Pancreas (tissue), 10 donors: ENCODE measurements at regions not wholly inside any gene's neighbourhood (a gene's known extent, or its start where the extent isn't known, plus 50 kb on each side); places are given as distances from the start of the nearest gene placed in this dataset.

Source experiments
- ATAC-seq, 4 donors: fragments of 200-7000 bp; cut with Tn5 transposase; one replicate each; pipeline versions ENCODE4 v1.8.0 to v1.9.1; 2020; ENCODE audit warnings: mild to moderate bottlenecking in 4 of 4, moderate library complexity in 4 of 4
- DNase-seq, 6 donors: peaks; one replicate each; pipeline ENCODE4 v3.0.0-alpha.2; 2020
- FAIRE-seq: peaks from 2 replicates; lab custom pipeline; 2012; peaks lifted over from hg19 to GRCh38; lab: Jason Lieb, UNC
- H3K27ac ChIP-seq, 4 donors: fragments of 200-600 bp; sonication (generic); 1 replicate in 3 of 4; 2 replicates in 1 of 4; pipeline versions ENCODE4 v1.5.0 to v1.8.0; 2020
- H3K27me3 ChIP-seq, 4 donors: fragments of 200-600 bp; one replicate each; pipeline ENCODE4 v1.8.0; 2021
- H3K36me3 ChIP-seq, 3 donors: fragments of 200-600 bp; sonication (generic) in 1 of 3; one replicate each; pipeline versions ENCODE4 v1.5.0 to v1.8.0; 2020 to 2021
- H3K4me1 ChIP-seq, 3 donors: fragments of 200-600 bp; one replicate each; pipeline ENCODE4 v1.8.0; 2021
- H3K4me3 ChIP-seq, 4 donors: fragments of 200-600 bp; sonication (generic) in 2 of 4; one replicate each; pipeline versions ENCODE4 v1.5.0 to v1.8.0; 2020 to 2021
- H3K9me3 ChIP-seq, 4 donors: fragments of 200-600 bp; one replicate each; pipeline ENCODE4 v1.8.0; 2021
- CTCF ChIP-seq, 4 donors: fragments of 200-600 bp; sonication (generic) in 3 of 4; IDR thresholded peaks; one replicate each; pipeline versions ENCODE4 v1.5.0 to v1.8.0; 2021; ENCODE audit warnings: antibody characterized with exemption in 4 of 4
- WGBS, 2 donors: extraction: QIAGEN DNeasy Blood & Tissue Kit; methylation state at CpG; one replicate each; pipeline ENCODE4 v1.1.7; 2013; 5-methylcytosine and 5-hydroxymethylcytosine counted together
- intact Hi-C, 3 donors: fragments of 100-400 bp; cut with DNase I; formaldehyde crosslinking; loops; one replicate each; pipeline versions ENCODE4 v1.11.1 to v1.14.2; 2022
- donor health status: healthy with polysubstance abuse.
- donor health status: DM: no; HTN: no; CAD: no; lungs with moderate emphysema.
- donor health status: DM: no; HTN: no; CAD: no.
- donor health status: control.
- donor health status: control.
- donor health status: Bipolar disorder and iron deficiency.
- donor health status: DM: yes; HTN: yes; CAD: no.
- donor health status: DM: no; HTN: no; CAD: no.
- donor health status: DM: no; HTN: no; CAD: no.
- donor health status: DM: yes; HTN: yes; CAD: no.

- no peak overlapping the region for H3K4me3 ChIP-seq
- no peaks in the 10 kb centered on the region for H3K4me1 ChIP-seq
- FAIRE-seq (no peak), DNase-seq (no peak), ATAC-seq (no peak)
- no peaks in the 10 kb centered on the region for H3K36me3 ChIP-seq
- no peak for TF ChIP-seq CTCF (IDR thresholded peaks at IDR 0.05)
- H3K9me3 ChIP-seq: no peaks in the 10 kb centered on the region
- H3K27ac ChIP-seq: no peak overlapping the region
- WGBS, 2 donors: 33 to 43% methylated on average over 5 of the region's 5 CpGs
- H3K27me3 ChIP-seq: peaks cover 0 to 4% (median 0%) of the 10 kb centered on the region in 4 donors
- intact Hi-C loops: no loop called here
Observed at GRCh38 chr18:27577752-27578151, 392.6 kb upstream of the CHST9 start.

- H3K9me3 ChIP-seq: no peaks in the 10 kb centered on the region
- WGBS, 2 donors: 31 to 42% methylated on average over 3 of the region's 3 CpGs
- H3K36me3 ChIP-seq: no peaks in the 10 kb centered on the region
- no peak for TF ChIP-seq CTCF (IDR thresholded peaks at IDR 0.05)
- FAIRE-seq (no peak), DNase-seq (no peak), ATAC-seq (no peak)
- no peak overlapping the region for H3K4me3 ChIP-seq
- H3K27me3 ChIP-seq: peaks cover 0 to 4% (median 0%) of the 10 kb centered on the region in 4 donors
- H3K27ac ChIP-seq: no peak overlapping the region
- intact Hi-C loops: no loop called here
- no peaks in the 10 kb centered on the region for H3K4me1 ChIP-seq
Observed at GRCh38 chr18:27577265-27577664, 392.2 kb upstream of the CHST9 start.

GRCh38 chr18:27567434-27567833 lies 382.3 kb upstream of the CHST9 start:
- Histone ChIP-seq H3K27ac (no peak overlapping the region), H3K27me3 (no peaks in the 10 kb centered on the region), H3K4me1 (no peaks in the 10 kb centered on the region), H3K4me3 (no peak overlapping the region), H3K36me3 (no peaks in the 10 kb centered on the region), H3K9me3 (no peaks in the 10 kb centered on the region)
- DNase-seq: no peak
- FAIRE-seq: no peak
- WGBS, 2 donors: 61 to 72% methylated on average over 1 of the region's 1 CpG
- intact Hi-C loops: no loop called here
- no peak for ATAC-seq
- no peak for TF ChIP-seq CTCF (IDR thresholded peaks at IDR 0.05)

GRCh38 chr18:27564066-27564465 lies 379.0 kb upstream of the CHST9 start:
- Histone ChIP-seq H3K9me3 (no peaks in the 10 kb centered on the region), H3K4me1 (no peaks in the 10 kb centered on the region), H3K27ac (no peak overlapping the region), H3K4me3 (no peak overlapping the region), H3K36me3 (no peaks in the 10 kb centered on the region), H3K27me3 (no peaks in the 10 kb centered on the region)
- TF ChIP-seq CTCF (IDR thresholded peaks at IDR 0.05): no peak
- intact Hi-C loops: no loop called here
- 68 to 84% methylated on average over 3 of the region's 3 CpGs for WGBS, 2 donors
- no peak for ATAC-seq
- no peak for FAIRE-seq
- no peak for DNase-seq

GRCh38 chr18:27558388-27559155 lies 373.5 kb upstream of the CHST9 start:
- 52 to 61% methylated on average over 4 of the region's 4 CpGs for WGBS, 2 donors
- Histone ChIP-seq H3K4me1 (no peaks in the 10 kb centered on the region), H3K27me3 (no peaks in the 10 kb centered on the region), H3K36me3 (no peaks in the 10 kb centered on the region), H3K27ac (no peak overlapping the region), H3K9me3 (no peaks in the 10 kb centered on the region), H3K4me3 (no peak overlapping the region)
- intact Hi-C loops: no loop called here
- FAIRE-seq (no peak), DNase-seq (no peak), ATAC-seq (no peak)
- TF ChIP-seq CTCF (IDR thresholded peaks at IDR 0.05): no peak
